B cell (primary cell): ENCODE measurements at regions not wholly inside any gene's neighbourhood (a gene's known extent, or its start where the extent isn't known, plus 50 kb on each side); places are given as distances from the start of the nearest gene placed in this dataset.
"Not testable (repeated sequence)": the region's sequence is repeated elsewhere in the genome, so short reads cannot be mapped to it uniquely, and the experiment has no call there.

Experiments
- CTCF ChIP-seq: fragments of 200-600 bp; IDR thresholded peaks from one replicate; pipeline ENCODE4 v1.8.0; 2022; ENCODE audit warnings: antibody characterized with exemption, mild to moderate bottlenecking
- EZH2 ChIP-seq: IDR thresholded peaks from 2 replicates; pipeline ENCODE4 v1.6.1; 2012; ENCODE audit warnings: borderline replicate concordance, low read depth, mild to moderate bottlenecking, moderate library complexity, low read length; ENCODE audit not compliant: insufficient read depth, poor library complexity, severe bottlenecking

DNA sequence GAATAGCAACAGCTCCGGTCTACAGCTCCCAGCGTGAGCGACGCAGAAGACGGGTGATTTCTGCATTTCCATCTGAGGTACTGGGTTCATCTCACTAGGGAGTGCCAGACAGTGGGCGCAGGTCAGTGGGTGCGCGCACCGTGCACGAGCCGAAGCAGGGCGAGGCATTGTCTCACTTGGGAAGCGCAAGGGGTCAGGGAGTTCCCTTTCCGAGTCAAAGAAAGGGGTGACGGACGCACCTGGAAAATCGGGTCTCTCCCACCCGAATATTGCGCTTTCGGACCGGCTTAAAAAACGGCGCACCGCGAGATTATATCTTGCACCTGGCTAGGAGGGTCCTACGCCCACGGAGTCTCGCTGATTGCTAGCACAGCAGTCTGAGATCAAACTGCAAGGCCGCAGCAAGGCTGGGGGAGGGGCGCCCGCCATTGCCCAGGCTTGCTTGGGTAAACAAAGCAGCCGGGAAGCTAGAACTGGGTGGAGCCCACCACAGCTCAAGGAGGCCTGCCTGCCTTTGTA lies 442.3 kb upstream of the NFIA start:
- TF ChIP-seq CTCF, EZH2: not testable (repeated sequence)
